ENCODE measurements at regions not wholly inside any gene's neighbourhood (a gene's known extent, or its start where the extent isn't known, plus 50 kb on each side); places are given as distances from the start of the nearest gene placed in this dataset.

DNA sequence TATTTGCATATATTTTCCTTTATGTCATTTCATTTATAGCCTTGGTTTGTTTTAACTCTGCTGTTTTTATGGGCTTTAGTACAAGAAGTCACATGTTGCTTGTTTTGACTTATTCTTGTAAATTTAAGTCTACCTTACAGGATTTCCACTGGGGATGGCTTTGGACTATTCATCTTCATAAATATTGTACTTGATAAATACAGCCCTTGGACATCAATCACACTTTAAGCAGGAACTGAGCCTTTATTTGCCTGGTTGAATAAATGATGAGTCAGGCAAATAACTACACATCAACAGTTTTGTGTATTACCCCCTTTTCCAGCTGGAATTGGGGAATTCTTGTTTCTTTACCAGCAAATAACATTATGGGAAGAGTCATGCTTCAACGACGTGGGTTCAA is 286.0 kb downstream of the CNTN3 start:
- no peaks in the 10 kb centered on the region for H3K4me1 Mint-ChIP-seq
- H3K27me3 Mint-ChIP-seq = no peaks in the 10 kb centered on the region
- ATAC-seq (ENCODE audit: low read depth) = no peak
- no peak overlapping the region for H3K4me3 Mint-ChIP-seq
- CTCF ChIA-PET = no interaction called here
- peaks cover 5% of the 10 kb centered on the region for H3K9me3 Mint-ChIP-seq
- DNase-seq = no peak
- POLR2A ChIA-PET = no interaction called here
- H3K36me3 Mint-ChIP-seq (ENCODE audit: low read depth) = no peaks in the 10 kb centered on the region
- intact Hi-C loops (cut with micrococcal nuclease) = no loop called here
- TF ChIP-seq, protein P1, sequence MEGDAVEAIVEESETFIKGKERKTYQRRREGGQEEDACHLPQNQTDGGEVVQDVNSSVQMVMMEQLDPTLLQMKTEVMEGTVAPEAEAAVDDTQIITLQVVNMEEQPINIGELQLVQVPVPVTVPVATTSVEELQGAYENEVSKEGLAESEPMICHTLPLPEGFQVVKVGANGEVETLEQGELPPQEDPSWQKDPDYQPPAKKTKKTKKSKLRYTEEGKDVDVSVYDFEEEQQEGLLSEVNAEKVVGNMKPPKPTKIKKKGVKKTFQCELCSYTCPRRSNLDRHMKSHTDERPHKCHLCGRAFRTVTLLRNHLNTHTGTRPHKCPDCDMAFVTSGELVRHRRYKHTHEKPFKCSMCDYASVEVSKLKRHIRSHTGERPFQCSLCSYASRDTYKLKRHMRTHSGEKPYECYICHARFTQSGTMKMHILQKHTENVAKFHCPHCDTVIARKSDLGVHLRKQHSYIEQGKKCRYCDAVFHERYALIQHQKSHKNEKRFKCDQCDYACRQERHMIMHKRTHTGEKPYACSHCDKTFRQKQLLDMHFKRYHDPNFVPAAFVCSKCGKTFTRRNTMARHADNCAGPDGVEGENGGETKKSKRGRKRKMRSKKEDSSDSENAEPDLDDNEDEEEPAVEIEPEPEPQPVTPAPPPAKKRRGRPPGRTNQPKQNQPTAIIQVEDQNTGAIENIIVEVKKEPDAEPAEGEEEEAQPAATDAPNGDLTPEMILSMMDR (IDR thresholded peaks at IDR 0.05) = no peak
- no peak overlapping the region for H3K27ac Mint-ChIP-seq

- CTCF ChIA-PET = no interaction called here
- POLR2A ChIA-PET = no interaction called here
- Mint-ChIP-seq H3K27ac (no peak overlapping the region), H3K27me3 (no peaks in the 10 kb centered on the region), H3K36me3 (ENCODE audit: low read depth) (no peaks in the 10 kb centered on the region), H3K4me3 (no peak overlapping the region), H3K4me1 (no peaks in the 10 kb centered on the region), H3K9me3 (peaks cover 15% of the 10 kb centered on the region)
- DNase-seq = no peak
- intact Hi-C loops (cut with micrococcal nuclease) = no loop called here
- no peak for ATAC-seq (ENCODE audit: low read depth)
- TF ChIP-seq, protein P1 (IDR thresholded peaks at IDR 0.05) = no peak
These were observed 299.2 kb downstream of the CNTN3 start for GRCh38 chr3:74315291-74315690.

- ATAC-seq (ENCODE audit: low read depth) = no peak
- no peak for DNase-seq
- CTCF ChIA-PET = no interaction called here
- no peaks in the 10 kb centered on the region for H3K36me3 Mint-ChIP-seq (ENCODE audit: low read depth)
- POLR2A ChIA-PET = no interaction called here
- peaks cover 17% of the 10 kb centered on the region for H3K9me3 Mint-ChIP-seq
- H3K27ac Mint-ChIP-seq = no peak overlapping the region
- no peak overlapping the region for H3K4me3 Mint-ChIP-seq
- TF ChIP-seq, protein P1 (IDR thresholded peaks at IDR 0.05) = no peak
- no peaks in the 10 kb centered on the region for H3K27me3 Mint-ChIP-seq
- no peaks in the 10 kb centered on the region for H3K4me1 Mint-ChIP-seq
- intact Hi-C loops (cut with micrococcal nuclease) = no loop called here
These were observed 299.8 kb downstream of the CNTN3 start for GRCh38 chr3:74314696-74315095.

DNA sequence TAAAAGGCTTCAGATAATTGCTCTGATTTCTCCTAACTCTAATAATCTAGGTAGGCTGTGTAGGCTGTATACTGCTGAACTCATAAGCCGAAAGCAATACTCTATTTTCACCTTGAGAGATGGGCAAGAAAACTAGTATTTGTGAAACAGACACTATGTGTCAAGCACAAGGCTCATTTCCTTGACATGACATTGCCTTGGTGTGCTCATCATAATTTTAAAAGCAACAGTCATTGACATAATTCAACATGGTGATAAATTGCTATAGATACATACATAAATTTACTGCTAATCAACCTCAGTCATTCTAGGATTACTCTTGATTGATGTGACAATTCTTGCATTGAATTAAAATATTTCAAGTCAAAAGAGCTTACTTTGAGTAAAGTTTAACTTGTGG is 304.7 kb downstream of the CNTN3 start:
- H3K36me3 Mint-ChIP-seq (ENCODE audit: low read depth) = no peaks in the 10 kb centered on the region
- no peak overlapping the region for H3K27ac Mint-ChIP-seq
- ChIA-PET CTCF (no interaction called here), POLR2A (no interaction called here)
- ATAC-seq (ENCODE audit: low read depth) (no peak), DNase-seq (no peak)
- H3K4me3 Mint-ChIP-seq = no peak overlapping the region
- peaks cover 15% of the 10 kb centered on the region for H3K9me3 Mint-ChIP-seq
- H3K4me1 Mint-ChIP-seq = no peaks in the 10 kb centered on the region
- H3K27me3 Mint-ChIP-seq = no peaks in the 10 kb centered on the region
- intact Hi-C loops (cut with micrococcal nuclease) = no loop called here
- TF ChIP-seq, protein P1 (IDR thresholded peaks at IDR 0.05) = no peak

- POLR2A ChIA-PET = no interaction called here
- H3K27me3 Mint-ChIP-seq = no peaks in the 10 kb centered on the region
- intact Hi-C loops (cut with micrococcal nuclease) = no loop called here
These were observed 310.0 kb downstream of the CNTN3 start for GRCh38 chr3:74304424-74304823.

More at GRCh38 chr3:74304424-74304823, 310.0 kb downstream of the CNTN3 start:
- TF ChIP-seq, protein P1 (IDR thresholded peaks at IDR 0.05) = no peak
- CTCF ChIA-PET = no interaction called here
- Mint-ChIP-seq H3K36me3 (ENCODE audit: low read depth) (no peaks in the 10 kb centered on the region), H3K4me3 (no peak overlapping the region), H3K4me1 (no peaks in the 10 kb centered on the region), H3K27ac (no peak overlapping the region), H3K9me3 (peaks cover 5% of the 10 kb centered on the region)
- ATAC-seq (ENCODE audit: low read depth) (no peak), DNase-seq (no peak)

Measured in activated B cell treated with CpG ODN at 0.5 μM for 24 hours (primary cell).